Large intestine (tissue), 3 donors: ENCODE measurements at regions not wholly inside any gene's neighbourhood (a gene's known extent, or its start where the extent isn't known, plus 50 kb on each side); places are given as distances from the start of the nearest gene placed in this dataset.
A peak's percentile ranks its signal among the peaks of the same experiment; 100 is the strongest.
"Not testable (repeated sequence)": the region's sequence is repeated elsewhere in the genome, so short reads cannot be mapped to it uniquely, and the experiment has no call there.

Experiments used
- DNase-seq, 2 donors: peaks; one replicate each; pipeline versions ENCODE4 v3.0.0 to v3.0.0-alpha.2; 2013
- H3K27ac ChIP-seq: one replicate; pipeline ENCODE4 v1.5.1; 2013; ENCODE audit warnings: low read length
- H3K27me3 ChIP-seq: 2 replicates; pipeline ENCODE4 v1.6.1; 2013; ENCODE audit warnings: low read length; ENCODE audit not compliant: control insufficient read depth, insufficient read depth
- H3K36me3 ChIP-seq: 2 replicates; pipeline ENCODE4 v1.6.1; 2013; ENCODE audit warnings: low read length; ENCODE audit not compliant: control insufficient read depth, insufficient read depth
- H3K4me1 ChIP-seq: one replicate; pipeline ENCODE4 v1.6.1; 2013; ENCODE audit warnings: low read length; ENCODE audit not compliant: control insufficient read depth, insufficient read depth
- H3K4me3 ChIP-seq: one replicate; pipeline ENCODE4 v1.5.1; 2013; ENCODE audit warnings: low read length
- H3K9me3 ChIP-seq: one replicate; pipeline ENCODE4 v1.6.1; 2013; ENCODE audit warnings: mild to moderate bottlenecking, low read depth, low read length, moderate library complexity; ENCODE audit not compliant: control insufficient read depth
- WGBS: methylation state at CpG from one replicate; pipeline ENCODE4 v1.1.5; 2013; ENCODE audit warnings: low lambda C conversion rate; ENCODE audit not compliant: insufficient coverage; 5-methylcytosine and 5-hydroxymethylcytosine counted together

DNA sequence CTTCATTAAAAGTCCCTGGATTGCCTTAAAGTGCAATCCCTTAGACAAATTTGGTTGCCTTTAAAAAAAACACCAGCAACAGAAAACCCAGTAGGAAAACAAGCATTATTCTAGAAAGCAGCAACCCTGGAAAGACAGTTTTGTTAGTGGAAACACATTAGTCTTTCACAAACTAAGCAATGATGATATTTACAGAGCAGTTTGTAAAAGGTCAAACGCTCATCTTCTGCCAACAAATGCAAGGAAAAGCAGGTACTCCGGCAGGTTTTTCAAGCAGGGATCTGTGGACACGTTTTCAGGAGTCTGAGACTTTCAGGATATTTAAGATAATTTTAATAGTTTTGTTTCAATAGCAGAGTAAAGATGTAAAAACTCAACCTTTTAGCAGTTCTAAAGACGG lies 202.2 kb downstream of the EXOC5 start:
- Histone ChIP-seq H3K27ac (no peak overlapping the region), H3K36me3 (no peaks in the 10 kb centered on the region), H3K27me3 (peaks cover 15% of the 10 kb centered on the region), H3K4me3 (no peak overlapping the region), H3K4me1 (peaks cover 2% of the 10 kb centered on the region), H3K9me3 (no peaks in the 10 kb centered on the region)
- DNase-seq, result no peak
- WGBS, result no CpG with 5 or more reads among the region's 4 CpGs

DNA sequence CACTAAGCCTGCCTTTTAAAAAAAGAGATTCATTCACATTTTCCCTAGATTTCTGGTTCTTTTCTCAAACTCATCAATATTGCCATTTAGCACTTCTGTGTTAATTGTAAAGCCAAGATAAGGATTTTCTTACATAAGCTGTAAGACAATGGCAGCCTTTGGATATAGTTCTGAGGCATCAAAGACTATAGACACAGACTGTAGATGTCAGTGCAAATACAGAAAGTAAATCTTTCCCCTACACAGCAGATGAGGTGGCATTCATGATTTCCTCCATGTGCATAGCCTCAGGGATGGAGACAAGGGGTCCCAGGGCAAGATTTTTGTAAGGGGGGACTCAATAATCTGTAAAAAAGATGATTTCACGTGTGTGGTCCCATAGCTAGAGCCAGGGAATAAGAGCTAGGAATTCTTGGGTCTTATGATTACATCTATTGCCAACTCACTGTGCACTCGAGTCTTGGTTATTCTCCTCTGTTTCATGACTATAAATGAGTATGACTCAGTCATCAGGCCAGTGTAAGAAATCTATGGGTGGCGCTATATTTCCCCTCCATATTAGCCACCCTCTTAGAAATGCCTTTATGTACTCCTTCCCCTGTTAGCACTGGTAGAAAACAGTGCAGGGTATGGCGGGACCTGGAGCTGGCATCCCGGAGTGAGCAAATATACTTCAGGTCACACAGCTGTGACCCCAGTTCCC lies 207.5 kb downstream of the EXOC5 start:
- H3K9me3 ChIP-seq, result no peaks in the 10 kb centered on the region
- no CpG with 5 or more reads among the region's 5 CpGs for WGBS
- H3K27me3 ChIP-seq, result no peaks in the 10 kb centered on the region
- peak overlapping the region; percentile 67 for H3K27ac ChIP-seq
- no peak overlapping the region for H3K4me3 ChIP-seq
- peaks cover 21% of the 10 kb centered on the region for H3K4me1 ChIP-seq
- no peaks in the 10 kb centered on the region for H3K36me3 ChIP-seq
- DNase-seq, result no peak

DNA sequence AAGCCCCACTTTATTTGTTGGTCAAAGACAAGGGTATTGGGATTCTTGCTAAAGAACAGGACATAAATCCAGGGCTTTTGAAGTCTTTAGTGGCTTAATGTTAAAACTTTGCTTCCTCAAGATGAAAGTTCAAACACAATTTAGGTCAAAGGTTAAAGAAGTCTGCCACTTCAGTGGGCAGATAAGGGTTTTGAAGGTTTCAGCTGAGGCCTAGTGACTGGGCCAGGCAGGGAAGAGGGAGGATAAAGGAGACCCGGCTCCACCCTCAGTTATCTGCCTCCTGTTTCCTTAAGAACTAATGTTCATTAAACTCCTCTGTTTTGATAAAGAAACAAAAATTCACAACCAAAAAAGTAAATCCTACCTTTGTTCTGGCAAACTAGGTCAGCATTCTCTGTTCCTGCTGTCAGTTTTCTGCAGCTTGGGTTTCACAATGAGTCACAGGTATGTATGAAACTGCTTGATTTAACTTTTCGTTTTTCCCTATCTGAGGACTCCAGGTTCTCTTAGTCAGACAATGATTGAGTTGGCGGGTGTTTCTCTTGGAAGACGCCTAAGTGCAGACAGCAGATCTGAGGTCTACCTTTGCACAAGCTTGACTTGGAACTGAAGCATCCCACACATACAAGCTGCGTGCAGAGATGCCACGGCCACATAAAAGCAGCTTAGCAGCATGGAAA lies 208.3 kb downstream of the EXOC5 start:
- DNase-seq, result peak; percentile 56 to 80
- H3K4me3 ChIP-seq, result no peak overlapping the region
- no peaks in the 10 kb centered on the region for H3K27me3 ChIP-seq
- H3K36me3 ChIP-seq, result no peaks in the 10 kb centered on the region
- H3K27ac ChIP-seq, result peak overlapping the region; percentile 67
- no peaks in the 10 kb centered on the region for H3K9me3 ChIP-seq
- H3K4me1 ChIP-seq, result peaks cover 21% of the 10 kb centered on the region
- whole genome bisulfite sequencing, result no CpG with 5 or more reads among the region's 6 CpGs

DNA sequence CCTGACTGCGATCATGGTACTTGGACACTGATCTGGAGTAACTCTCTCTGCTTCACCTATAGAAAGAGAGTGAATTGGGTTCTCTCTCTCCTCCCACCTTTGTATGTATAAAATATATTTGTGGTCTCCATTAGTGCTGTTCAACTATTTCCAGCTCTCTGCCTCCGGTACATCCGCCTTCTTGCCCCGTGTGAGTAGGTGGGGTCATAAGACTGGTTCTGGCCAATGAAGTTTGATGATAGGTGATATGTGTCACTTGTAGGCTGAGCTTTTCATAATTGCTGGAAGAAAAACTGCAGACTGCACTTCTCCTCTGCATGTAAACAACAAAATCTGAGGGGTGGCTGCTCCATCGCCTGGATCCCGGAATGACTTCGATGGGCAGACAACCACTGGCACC lies 210.4 kb downstream of the EXOC5 start:
- no CpG with 5 or more reads among the region's 7 CpGs for WGBS
- Histone ChIP-seq H3K36me3 (no peaks in the 10 kb centered on the region), H3K9me3 (no peaks in the 10 kb centered on the region), H3K4me1 (peaks cover 21% of the 10 kb centered on the region), H3K4me3 (no peak overlapping the region), H3K27ac (no peak overlapping the region), H3K27me3 (no peaks in the 10 kb centered on the region)
- no peak for DNase-seq

DNA sequence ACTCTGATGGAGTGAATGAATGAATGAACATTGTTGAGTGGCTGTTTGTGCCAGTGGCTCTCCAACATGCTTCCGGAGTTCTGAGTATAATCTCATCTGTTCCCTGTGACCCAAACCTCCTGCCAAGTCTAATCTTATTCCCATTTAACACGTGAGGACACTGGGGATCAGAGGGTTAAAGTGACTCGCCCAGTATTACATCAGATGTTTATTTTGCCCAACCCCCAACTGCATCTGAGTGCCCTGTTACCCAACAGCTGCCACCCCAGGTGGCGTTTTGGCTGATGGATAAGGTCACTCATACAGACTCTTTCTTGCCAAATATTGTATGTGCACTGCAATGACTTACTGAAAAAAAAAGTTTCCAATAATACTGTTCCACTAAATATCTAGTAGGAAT lies 210.9 kb downstream of the EXOC5 start:
- WGBS, result no CpG with 5 or more reads among the region's 4 CpGs
- H3K9me3 ChIP-seq, result no peaks in the 10 kb centered on the region
- no peak overlapping the region for H3K27ac ChIP-seq

DNA sequence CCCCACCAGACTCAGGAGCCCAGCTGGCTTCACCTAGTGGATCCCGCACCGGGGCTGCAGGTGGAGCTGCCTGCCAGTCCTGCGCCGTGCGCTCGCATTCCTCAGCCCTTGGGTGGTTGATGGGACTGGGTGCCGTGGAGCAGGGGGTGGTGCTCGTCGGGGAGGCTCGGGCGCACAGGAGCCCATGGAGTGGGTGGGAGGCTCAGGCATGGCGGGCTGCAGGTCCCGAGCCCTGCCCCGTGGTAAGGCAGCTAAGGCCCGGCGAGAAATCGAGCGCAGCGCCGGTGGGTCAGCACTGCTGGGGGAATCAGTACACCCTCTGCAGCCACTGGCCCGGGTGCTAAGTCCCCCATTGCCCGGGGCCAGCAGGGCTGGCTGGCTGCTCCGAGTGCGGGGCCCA lies 212.2 kb downstream of the EXOC5 start:
- not testable (repeated sequence) for H3K27ac ChIP-seq, H3K9me3 ChIP-seq, H3K4me3 ChIP-seq, DNase-seq, H3K36me3 ChIP-seq, H3K27me3 ChIP-seq
- H3K4me1 ChIP-seq, result peaks cover 20% of the 10 kb centered on the region
- no CpG with 5 or more reads among the region's 24 CpGs for WGBS

More for the DNA sequence above, 210.9 kb downstream of the EXOC5 start:
- Histone ChIP-seq H3K4me1 (peaks cover 21% of the 10 kb centered on the region), H3K27me3 (no peaks in the 10 kb centered on the region), H3K4me3 (no peak overlapping the region), H3K36me3 (no peaks in the 10 kb centered on the region)
- DNase-seq, result peak; percentile 26 to 67

DNA sequence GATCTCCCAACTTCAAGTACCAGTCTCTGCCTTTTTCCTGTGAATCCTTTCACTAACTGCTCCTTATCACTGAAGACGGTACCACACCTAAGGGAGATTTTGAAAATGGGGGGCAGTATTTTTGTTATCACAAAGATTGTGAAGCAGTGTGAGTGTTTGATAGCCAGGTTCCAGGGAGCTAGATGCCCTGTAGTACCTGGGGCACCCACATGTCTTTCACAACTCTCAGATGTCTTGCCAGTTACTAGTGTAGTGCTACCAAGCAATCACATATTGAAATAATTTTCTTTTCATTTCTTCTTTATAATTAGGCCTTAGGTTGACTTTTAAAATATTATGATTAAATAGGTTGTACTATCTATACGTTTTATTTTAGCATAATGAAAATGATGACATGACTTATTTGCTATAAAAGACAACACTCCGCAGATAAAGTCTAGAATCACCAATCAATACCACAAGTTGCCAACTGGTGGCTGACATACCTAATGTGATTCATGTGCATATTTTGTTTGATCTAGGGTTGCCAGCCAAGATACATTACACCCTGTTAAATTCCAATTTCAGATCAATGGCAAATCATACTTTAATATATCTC lies 215.9 kb downstream of the EXOC5 start:
- H3K4me1 ChIP-seq, result peaks cover 7% of the 10 kb centered on the region
- DNase-seq, result no peak
- H3K36me3 ChIP-seq, result no peaks in the 10 kb centered on the region
- WGBS, result 100% methylated on average over 1 of the region's 3 CpGs
- no peaks in the 10 kb centered on the region for H3K27me3 ChIP-seq
- no peaks in the 10 kb centered on the region for H3K9me3 ChIP-seq
- no peak overlapping the region for H3K27ac ChIP-seq
- no peak overlapping the region for H3K4me3 ChIP-seq

DNA sequence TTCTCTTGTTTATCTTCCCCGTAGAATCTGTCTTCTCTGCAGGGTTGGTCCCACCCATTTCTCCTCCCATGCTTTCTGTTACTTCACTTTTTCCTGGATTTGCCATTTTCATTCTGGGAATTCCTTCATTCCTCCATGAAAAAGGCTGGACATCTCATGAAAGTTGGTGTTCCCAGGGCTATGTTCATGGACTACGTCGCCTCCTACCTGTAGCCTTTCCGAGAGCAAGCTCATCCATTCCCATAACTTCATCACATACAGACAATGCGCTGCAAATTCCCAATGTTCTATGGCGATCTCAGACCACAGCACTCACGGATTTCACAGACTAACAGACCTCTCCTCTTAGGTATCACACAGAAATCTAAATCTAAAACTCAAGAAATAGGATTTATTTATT lies 217.1 kb downstream of the EXOC5 start:
- Histone ChIP-seq H3K27me3 (no peaks in the 10 kb centered on the region), H3K4me3 (no peak overlapping the region), H3K4me1 (peaks cover 5% of the 10 kb centered on the region), H3K27ac (no peak overlapping the region), H3K9me3 (no peaks in the 10 kb centered on the region), H3K36me3 (no peaks in the 10 kb centered on the region)
- DNase-seq, result no peak
- WGBS, result 22% methylated on average over 1 of the region's 7 CpGs

DNA sequence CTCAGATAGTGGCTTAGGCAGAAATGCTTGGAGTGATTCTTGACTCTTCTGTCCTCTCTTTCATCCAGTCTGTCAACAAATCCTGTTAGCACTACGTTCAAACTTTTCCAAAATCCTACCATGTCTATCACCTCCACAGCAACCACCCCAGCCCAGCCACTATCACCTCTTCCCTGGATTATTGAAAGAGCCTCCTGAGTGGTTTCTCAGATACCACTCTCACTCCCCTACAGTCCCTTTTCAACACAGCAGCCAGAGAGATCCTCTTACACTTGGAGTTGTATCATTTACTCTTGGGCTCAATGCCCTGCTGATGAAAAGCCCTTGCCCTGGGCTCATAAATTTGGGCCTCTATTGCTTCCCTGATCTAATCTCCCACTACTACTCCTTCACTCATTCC lies 218.9 kb downstream of the EXOC5 start:
- Histone ChIP-seq H3K27me3 (no peaks in the 10 kb centered on the region), H3K4me1 (peaks cover 5% of the 10 kb centered on the region), H3K27ac (no peak overlapping the region), H3K9me3 (no peaks in the 10 kb centered on the region), H3K36me3 (no peaks in the 10 kb centered on the region), H3K4me3 (no peak overlapping the region)
- DNase-seq, result no peak
- 50% methylated on average over 1 of the region's 1 CpG for WGBS

DNA sequence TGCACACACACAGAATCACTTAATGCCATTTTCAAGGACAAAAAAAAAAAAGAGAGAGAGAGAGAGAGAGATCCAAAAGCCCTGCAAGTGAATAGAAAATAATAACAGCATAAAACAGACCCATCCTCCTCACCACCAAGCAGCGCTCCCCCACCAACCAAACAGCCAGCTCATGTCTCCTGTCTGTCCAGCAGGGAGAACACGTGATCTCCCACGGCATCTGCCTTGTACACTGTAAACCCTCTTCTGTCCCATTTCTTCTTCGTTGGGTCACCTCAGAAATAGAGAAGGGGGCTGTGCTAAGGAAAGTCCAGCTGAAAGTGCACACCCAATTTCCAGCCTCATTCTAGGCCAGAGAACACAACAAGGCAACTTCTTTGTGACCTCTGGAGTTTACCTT lies 222.5 kb downstream of the EXOC5 start:
- H3K36me3 ChIP-seq, result no peaks in the 10 kb centered on the region
- H3K4me1 ChIP-seq, result peaks cover 5% of the 10 kb centered on the region
- no peaks in the 10 kb centered on the region for H3K27me3 ChIP-seq
- WGBS, result no CpG with 5 or more reads among the region's 4 CpGs
- H3K4me3 ChIP-seq, result no peak overlapping the region
- no peak overlapping the region for H3K27ac ChIP-seq
- H3K9me3 ChIP-seq, result no peaks in the 10 kb centered on the region
- DNase-seq, result no peak
